ENCODE measurements at regions not wholly inside any gene's neighbourhood (a gene's known extent, or its start where the extent isn't known, plus 50 kb on each side); places are given as distances from the start of the nearest gene placed in this dataset.
A peak's percentile ranks its signal among the peaks of the same experiment; 100 is the strongest.

- no peak for DNase-seq (ENCODE audit: low read depth)
- no peak overlapping the region for H3K4me3 ChIP-seq (ENCODE audit: low read depth, low read length)
- TF ChIP-seq CTCF (IDR thresholded peaks at IDR 0.05; ENCODE audit: low read depth, low read length) = no peak
- TF ChIP-seq POLR2A (IDR thresholded peaks at IDR 0.05; ENCODE audit: extremely low read depth, insufficient read length) = no peak
- TF ChIP-seq MYC (IDR thresholded peaks at IDR 0.05; ENCODE audit: low read depth, low read length) = no peak
- TF ChIP-seq MAX (IDR thresholded peaks at IDR 0.05; ENCODE audit: low read depth, low read length) = no peak
Measured at GRCh38 chr11:70737816-70738630, 339.7 kb downstream of the CTTN start.

DNA sequence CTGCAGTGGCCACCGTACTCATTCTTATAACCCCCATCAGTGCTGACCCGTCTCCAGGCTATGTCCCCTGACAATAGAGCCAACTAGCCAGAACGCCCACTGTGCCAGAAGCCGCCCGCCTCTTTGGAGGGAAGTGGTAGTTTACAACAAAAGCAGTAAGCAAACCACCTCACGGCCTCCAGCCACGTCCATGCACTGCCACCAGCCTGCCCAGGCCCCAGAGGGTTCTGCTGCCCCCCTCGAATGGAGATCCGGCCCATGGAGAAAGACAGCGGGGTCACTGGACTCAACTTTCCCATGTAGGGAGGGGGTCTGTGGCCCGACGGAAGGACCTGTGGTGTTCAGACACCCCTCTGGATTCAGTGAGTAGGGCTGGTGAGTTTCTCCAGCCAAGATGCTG, 340.3 kb downstream of the CTTN start:
- TF ChIP-seq MAX (IDR thresholded peaks at IDR 0.05; ENCODE audit: low read depth, low read length) (no peak), MYC (IDR thresholded peaks at IDR 0.05; ENCODE audit: low read depth, low read length) (no peak), POLR2A (IDR thresholded peaks at IDR 0.05; ENCODE audit: extremely low read depth, insufficient read length) (no peak), CTCF (IDR thresholded peaks at IDR 0.05; ENCODE audit: low read depth, low read length) (no peak)
- no peak overlapping the region for H3K4me3 ChIP-seq (ENCODE audit: low read depth, low read length)
- no peak for DNase-seq (ENCODE audit: low read depth)

- H3K4me3 ChIP-seq (ENCODE audit: low read depth, low read length) = no peak overlapping the region
- no peak for DNase-seq (ENCODE audit: low read depth)
- TF ChIP-seq MAX (IDR thresholded peaks at IDR 0.05; ENCODE audit: low read depth, low read length) (no peak), CTCF (IDR thresholded peaks at IDR 0.05; ENCODE audit: low read depth, low read length) (no peak)
Measured at GRCh38 chr11:70739091-70739490, 340.8 kb downstream of the CTTN start.

DNA sequence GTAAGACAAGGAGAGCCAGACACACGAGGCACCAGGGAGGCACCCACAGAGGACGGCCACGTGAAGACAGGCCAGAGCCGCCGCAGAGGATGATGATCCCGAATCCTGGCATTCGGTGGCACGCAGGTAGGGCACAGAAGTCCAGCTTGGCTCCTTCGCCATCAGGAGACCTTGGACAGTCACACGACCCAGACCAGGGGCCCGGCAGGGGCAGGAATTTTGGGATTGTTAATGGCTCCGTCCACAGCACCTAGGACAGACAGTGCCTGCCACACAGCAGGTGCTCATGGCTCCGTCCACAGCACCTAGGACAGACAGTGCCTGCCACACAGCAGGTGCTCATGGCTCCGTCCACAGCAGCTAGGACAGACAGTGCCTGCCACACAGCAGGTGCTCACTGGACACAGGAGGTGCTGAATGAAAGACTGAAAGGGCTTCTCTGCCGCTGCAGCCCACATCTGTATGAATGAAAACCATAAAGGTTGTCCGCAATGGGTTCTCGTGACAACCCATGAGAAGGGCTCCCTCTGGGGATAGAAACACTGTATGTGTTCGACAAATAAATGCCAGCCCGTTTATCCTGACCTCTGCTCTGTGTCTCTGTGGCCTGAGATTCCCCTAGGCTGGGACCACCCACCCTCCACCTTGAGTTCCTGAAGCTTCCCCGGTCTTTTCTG, 341.6 kb downstream of the CTTN start:
- no peak for TF ChIP-seq MYC (IDR thresholded peaks at IDR 0.05; ENCODE audit: low read depth, low read length)
- peak; percentile 20 for TF ChIP-seq CTCF (IDR thresholded peaks at IDR 0.05; ENCODE audit: low read depth, low read length)
- peak; percentile 47 for DNase-seq (ENCODE audit: low read depth)
- H3K4me3 ChIP-seq (ENCODE audit: low read depth, low read length) = no peak overlapping the region

GRCh38 chr11:70740488-70740851, 342.1 kb downstream of the CTTN start:
- DNase-seq (ENCODE audit: low read depth) = no peak
- TF ChIP-seq CTCF (IDR thresholded peaks at IDR 0.05; ENCODE audit: low read depth, low read length) = no peak
- no peak for TF ChIP-seq POLR2A (IDR thresholded peaks at IDR 0.05; ENCODE audit: extremely low read depth, insufficient read length)
- no peak for TF ChIP-seq MAX (IDR thresholded peaks at IDR 0.05; ENCODE audit: low read depth, low read length)
- no peak for TF ChIP-seq MYC (IDR thresholded peaks at IDR 0.05; ENCODE audit: low read depth, low read length)
- no peak overlapping the region for H3K4me3 ChIP-seq (ENCODE audit: low read depth, low read length)

All from NB4 (cell line).